Chondrocyte (in vitro differentiated cells): ENCODE measurements at regions not wholly inside any gene's neighbourhood (a gene's known extent, or its start where the extent isn't known, plus 50 kb on each side); places are given as distances from the start of the nearest gene placed in this dataset.

ENCODE experiments used
- DNase-seq: peaks from one replicate; pipeline ENCODE4 v3.0.0; 2021; ENCODE audit warnings: mixed read lengths, low spot score
- H3K27ac Mint-ChIP-seq: one replicate; pipeline ENCODE4 v1.8.0; 2021; ENCODE audit warnings: mild to moderate bottlenecking, moderate library complexity, mixed read lengths; ENCODE audit not compliant: unreplicated experiment
- H3K27me3 Mint-ChIP-seq: 2 replicates; pipeline ENCODE4 v1.8.0; 2021; ENCODE audit warnings: low read depth, mixed read lengths
- H3K36me3 Mint-ChIP-seq: 2 replicates; pipeline ENCODE4 v1.8.0; 2021; ENCODE audit warnings: low read depth, mixed read lengths
- H3K4me1 Mint-ChIP-seq: 2 replicates; pipeline ENCODE4 v1.8.0; 2021; ENCODE audit warnings: low read depth, mild to moderate bottlenecking, mixed read lengths
- H3K4me3 Mint-ChIP-seq: one replicate; pipeline ENCODE4 v1.8.0; 2021; ENCODE audit warnings: mild to moderate bottlenecking, moderate library complexity, mixed read lengths; ENCODE audit not compliant: unreplicated experiment
- H3K9me3 Mint-ChIP-seq: 2 replicates; pipeline ENCODE4 v1.8.0; 2021; ENCODE audit warnings: low read depth, mixed read lengths
- TF ChIP-seq, protein P1 (sequence below): fragments of 200-600 bp; sonication (generic); IDR thresholded peaks from 2 replicates; pipeline ENCODE4 v1.5.0; 2021; ENCODE audit warnings: antibody characterized with exemption, mild to moderate bottlenecking, moderate library complexity

DNA sequence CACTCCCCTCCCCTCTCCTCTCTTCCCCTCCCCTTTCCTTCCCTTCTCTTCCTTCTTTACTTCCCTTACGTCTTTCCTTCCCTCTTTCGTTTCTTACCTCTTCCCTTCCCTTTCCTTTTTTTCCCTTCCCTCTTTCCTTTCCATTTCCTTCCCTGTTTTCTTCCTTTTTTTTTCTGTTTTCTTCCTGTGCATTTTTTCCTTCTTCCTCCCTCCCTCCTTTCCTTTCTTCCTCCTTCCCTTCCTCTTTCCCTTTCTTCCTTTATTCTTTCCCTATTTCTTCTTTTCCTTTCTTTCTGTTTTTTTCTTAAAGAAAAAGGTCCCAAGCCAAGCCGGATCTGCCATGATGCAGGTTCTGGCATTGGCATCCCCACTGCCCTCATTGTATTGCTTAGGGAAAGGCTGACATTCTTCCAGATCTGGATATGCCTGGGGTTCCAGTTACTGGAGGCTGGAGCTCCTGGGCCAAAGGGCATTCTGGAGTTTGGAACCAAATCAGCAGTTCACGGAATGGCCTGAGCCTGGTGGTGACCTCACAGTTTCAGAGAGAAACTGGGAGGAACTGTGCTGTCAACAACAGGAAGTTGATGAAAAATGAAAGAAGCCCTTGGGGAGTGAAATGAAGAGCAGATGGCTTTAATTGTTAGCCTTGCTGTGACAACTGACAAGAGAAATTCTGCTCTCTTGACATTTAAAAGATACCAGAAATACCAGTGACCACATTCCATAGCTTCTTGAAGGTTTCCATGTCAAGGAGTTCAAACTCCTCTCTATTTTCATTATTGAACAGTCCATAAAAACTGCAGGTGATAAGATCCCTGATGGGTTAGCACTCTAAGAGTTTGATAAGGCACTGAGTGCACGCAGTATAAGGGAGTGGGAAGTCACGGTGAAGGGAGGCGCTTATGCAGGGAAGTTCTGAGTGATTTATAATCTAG, 622.1 kb downstream of the SPRY1 start:
- DNase-seq = no peak
- Mint-ChIP-seq H3K27me3 (no peaks in the 10 kb centered on the region), H3K4me3 (no peak overlapping the region), H3K4me1 (peaks cover 20% of the 10 kb centered on the region), H3K36me3 (no peaks in the 10 kb centered on the region), H3K27ac (peak overlapping the region; percentile 19), H3K9me3 (no peaks in the 10 kb centered on the region)
- TF ChIP-seq, protein P1, sequence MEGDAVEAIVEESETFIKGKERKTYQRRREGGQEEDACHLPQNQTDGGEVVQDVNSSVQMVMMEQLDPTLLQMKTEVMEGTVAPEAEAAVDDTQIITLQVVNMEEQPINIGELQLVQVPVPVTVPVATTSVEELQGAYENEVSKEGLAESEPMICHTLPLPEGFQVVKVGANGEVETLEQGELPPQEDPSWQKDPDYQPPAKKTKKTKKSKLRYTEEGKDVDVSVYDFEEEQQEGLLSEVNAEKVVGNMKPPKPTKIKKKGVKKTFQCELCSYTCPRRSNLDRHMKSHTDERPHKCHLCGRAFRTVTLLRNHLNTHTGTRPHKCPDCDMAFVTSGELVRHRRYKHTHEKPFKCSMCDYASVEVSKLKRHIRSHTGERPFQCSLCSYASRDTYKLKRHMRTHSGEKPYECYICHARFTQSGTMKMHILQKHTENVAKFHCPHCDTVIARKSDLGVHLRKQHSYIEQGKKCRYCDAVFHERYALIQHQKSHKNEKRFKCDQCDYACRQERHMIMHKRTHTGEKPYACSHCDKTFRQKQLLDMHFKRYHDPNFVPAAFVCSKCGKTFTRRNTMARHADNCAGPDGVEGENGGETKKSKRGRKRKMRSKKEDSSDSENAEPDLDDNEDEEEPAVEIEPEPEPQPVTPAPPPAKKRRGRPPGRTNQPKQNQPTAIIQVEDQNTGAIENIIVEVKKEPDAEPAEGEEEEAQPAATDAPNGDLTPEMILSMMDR = no peak

DNA sequence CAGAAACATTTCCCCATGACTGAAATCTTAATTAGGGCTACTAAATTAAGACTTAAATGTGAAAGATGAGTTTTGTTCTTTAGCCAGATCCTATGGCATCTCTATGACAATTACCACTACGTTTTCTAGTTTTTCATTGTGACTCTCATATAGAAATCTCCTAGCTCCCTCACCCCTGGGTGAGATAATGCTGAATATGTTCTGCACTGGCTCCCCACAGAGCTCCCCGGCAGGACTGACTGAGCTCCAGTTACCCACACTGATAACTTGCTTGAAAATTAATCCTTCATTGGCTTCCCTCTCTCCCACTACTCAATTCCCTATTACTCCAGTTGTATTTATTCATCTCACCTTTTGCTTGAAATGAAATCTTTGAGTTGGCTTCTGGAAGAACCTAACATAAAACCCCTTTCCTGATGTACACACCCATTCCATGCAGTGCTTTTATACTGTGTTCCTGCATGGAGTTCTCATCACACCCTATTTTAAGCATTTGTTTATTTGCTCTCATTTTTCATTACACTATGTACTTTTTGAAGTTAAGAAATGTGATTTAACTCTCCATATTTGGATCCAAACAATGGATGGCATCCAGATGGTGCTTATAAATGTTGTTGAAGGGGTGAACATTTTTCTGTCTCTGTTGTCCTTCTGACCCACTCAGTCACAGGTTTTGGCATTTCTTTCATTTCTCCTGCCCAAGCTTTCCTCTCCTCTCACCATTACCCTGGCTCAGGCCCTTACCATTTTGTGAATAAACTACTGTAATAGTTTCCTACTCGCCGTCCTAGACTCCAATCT, 623.4 kb downstream of the SPRY1 start:
- TF ChIP-seq, protein P1 = no peak
- Mint-ChIP-seq H3K4me3 (no peak overlapping the region), H3K27me3 (no peaks in the 10 kb centered on the region), H3K36me3 (no peaks in the 10 kb centered on the region), H3K9me3 (peaks cover 1% of the 10 kb centered on the region), H3K27ac (peak overlapping the region; percentile 11), H3K4me1 (peaks cover 22% of the 10 kb centered on the region)
- no peak for DNase-seq

DNA sequence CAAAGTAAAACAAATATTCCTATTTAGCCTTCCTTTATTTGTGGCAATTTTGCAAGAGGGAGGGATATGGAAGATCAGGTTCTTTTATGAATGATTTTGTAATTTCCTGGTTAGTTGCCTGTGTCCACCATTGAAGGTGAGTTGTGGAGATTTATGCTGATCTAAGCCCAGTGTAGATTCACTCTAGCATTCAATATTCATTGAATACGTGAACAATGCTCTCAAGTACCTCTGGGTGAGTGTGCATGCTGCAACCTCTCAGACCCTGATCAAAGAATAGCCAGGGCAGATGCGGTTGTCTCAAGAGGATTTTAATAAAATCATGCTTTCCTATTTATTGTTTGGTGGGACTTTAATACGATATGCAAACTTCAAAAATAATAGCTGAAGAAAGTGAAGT, 628.4 kb downstream of the SPRY1 start:
- no peaks in the 10 kb centered on the region for H3K36me3 Mint-ChIP-seq
- H3K9me3 Mint-ChIP-seq = peaks cover 2% of the 10 kb centered on the region
- peak overlapping the region; percentile 86 for H3K27ac Mint-ChIP-seq
- no peaks in the 10 kb centered on the region for H3K27me3 Mint-ChIP-seq
- TF ChIP-seq, protein P1 = no peak
- peaks cover 36% of the 10 kb centered on the region for H3K4me1 Mint-ChIP-seq
- DNase-seq = no peak
- H3K4me3 Mint-ChIP-seq = peak overlapping the region; percentile 63

DNA sequence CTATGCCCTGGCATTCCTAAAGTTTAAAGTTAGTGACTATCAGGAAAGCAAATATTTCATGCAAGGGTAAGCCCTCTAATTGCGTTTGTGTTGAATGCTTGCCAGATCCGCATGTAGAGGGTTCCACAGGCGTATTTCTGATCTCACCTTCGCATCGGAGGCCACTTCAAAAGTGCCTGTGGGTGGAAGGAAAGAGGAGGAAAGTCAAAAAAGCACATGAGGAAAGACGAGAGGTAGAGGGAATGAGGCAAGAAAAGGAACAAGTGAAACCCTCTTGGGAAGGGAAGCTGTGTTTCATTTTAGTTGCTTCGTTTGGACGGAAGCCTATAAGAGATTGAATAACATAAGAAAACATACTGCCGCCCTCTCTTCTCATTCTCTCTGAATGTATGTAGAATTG, 628.8 kb downstream of the SPRY1 start:
- H3K4me3 Mint-ChIP-seq = peak overlapping the region; percentile 63
- TF ChIP-seq, protein P1 = no peak
- H3K27ac Mint-ChIP-seq = peak overlapping the region; percentile 86
- no peaks in the 10 kb centered on the region for H3K36me3 Mint-ChIP-seq
- no peak for DNase-seq
- H3K9me3 Mint-ChIP-seq = peaks cover 2% of the 10 kb centered on the region
- H3K27me3 Mint-ChIP-seq = no peaks in the 10 kb centered on the region
- peaks cover 36% of the 10 kb centered on the region for H3K4me1 Mint-ChIP-seq

DNA sequence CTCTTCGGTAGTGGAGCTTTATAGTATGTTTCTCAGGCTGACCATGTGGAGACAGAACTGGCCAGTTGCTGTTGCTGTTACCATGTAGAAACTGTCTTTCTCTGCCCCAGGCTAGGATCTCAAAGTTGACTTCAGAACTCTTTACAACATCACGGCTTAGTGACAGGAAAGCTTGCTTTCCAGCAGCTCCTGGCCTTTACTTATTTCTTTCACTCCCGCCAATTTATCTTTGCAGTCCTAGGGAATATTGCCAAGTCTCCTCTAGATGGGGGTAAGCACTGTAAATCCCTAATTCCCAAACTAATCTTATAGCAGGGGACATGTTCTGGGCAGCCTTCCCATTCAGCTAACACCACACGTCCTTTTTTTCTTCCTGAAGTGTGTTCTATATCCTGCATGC, 631.6 kb downstream of the SPRY1 start:
- no peak overlapping the region for H3K27ac Mint-ChIP-seq
- no peaks in the 10 kb centered on the region for H3K36me3 Mint-ChIP-seq
- no peaks in the 10 kb centered on the region for H3K27me3 Mint-ChIP-seq

More for the DNA sequence above, 631.6 kb downstream of the SPRY1 start:
- DNase-seq = no peak
- H3K9me3 Mint-ChIP-seq = peaks cover 2% of the 10 kb centered on the region
- TF ChIP-seq, protein P1 = no peak
- peaks cover 61% of the 10 kb centered on the region for H3K4me1 Mint-ChIP-seq
- no peak overlapping the region for H3K4me3 Mint-ChIP-seq
